NT2/D1 (cell line): ENCODE measurements at regions not wholly inside any gene's neighbourhood (a gene's known extent, or its start where the extent isn't known, plus 50 kb on each side); places are given as distances from the start of the nearest gene placed in this dataset.

Experiments used
- SUZ12 ChIP-seq: IDR thresholded peaks from 2 replicates; pipeline ENCODE4 v1.6.1; 2011; ENCODE audit not compliant: insufficient read length, insufficient read depth; ENCODE audit errors: extremely low read depth
- YY1 ChIP-seq: IDR thresholded peaks from 2 replicates; pipeline ENCODE4 v1.6.1; 2011; ENCODE audit not compliant: insufficient read length, insufficient read depth
- ZNF274 ChIP-seq: IDR thresholded peaks from 2 replicates; pipeline ENCODE4 v1.6.1; 2011; ENCODE audit warnings: mild to moderate bottlenecking, low read depth, low read length

- TF ChIP-seq SUZ12 (no peak), YY1 (no peak), ZNF274 (no peak)
Measured at GRCh38 chr17:72321896-72322295, 201.1 kb downstream of the SOX9 start.
